Hypothalamus (tissue), 51 donors: ENCODE measurements at regions not wholly inside any gene's neighbourhood (a gene's known extent, or its start where the extent isn't known, plus 50 kb on each side); places are given as distances from the start of the nearest gene placed in this dataset.

ENCODE experiments used
- DNase-seq, 51 donors: peaks; one replicate each; lab custom pipeline; 2025; lab: John Stamatoyannopoulos, UW

DNA sequence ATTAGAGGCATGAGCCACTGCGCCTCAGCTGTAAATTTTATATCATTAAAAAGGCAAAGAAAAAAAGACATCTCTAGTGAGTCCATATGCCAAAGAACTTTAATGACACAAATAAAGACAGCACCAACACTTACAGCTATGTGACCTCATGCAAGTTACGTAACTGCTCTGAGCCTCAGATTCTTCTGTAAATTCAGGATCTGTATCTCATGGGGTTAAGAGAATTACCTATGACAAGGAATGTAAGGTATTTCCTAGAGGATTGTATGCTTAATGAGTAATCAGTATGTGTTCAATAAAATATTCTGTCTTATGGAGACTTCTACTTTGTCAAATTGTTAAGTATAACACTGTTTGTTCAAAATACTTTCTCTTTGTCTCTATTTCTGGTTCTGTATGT, 274.0 kb upstream of the GLI3 start:
- no peak for DNase-seq

DNA sequence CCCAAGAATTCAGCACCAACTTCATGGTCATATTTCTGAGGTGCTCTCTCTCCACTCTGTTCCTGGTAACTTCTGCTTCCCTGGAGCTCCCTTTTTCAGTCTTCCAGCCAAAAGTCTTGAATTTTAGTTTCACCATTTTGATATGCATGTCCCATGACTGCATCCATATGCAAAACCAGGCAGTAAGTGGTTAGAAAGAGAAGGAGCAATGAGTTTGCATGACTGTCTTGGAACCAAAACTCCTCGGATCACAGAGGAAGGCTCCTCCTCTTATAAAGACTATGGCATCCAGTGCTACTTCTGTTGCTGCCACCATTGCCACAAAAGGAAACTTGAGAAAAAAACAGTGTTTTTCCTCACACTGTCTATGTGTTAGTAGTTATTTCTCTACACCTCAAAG, 269.1 kb upstream of the GLI3 start:
- DNase-seq, result no peak

DNA sequence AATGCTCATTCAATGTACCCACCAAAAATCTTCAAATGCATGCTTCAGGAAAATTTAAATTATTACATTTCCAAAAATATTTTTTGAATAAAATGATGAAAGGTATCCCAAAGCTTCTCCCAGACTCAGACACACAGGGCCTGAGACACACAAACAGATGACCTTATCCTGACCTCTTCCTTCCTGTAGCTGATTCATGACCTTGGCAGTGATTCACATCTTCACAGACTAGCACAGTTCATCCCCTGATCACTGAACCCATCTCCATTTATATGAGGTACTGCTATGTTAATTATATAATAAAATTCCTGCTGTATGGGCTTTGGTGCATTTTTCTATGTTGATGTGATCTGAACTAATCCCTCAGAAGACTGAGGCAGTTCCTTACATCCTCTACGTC, 265.0 kb upstream of the GLI3 start:
- DNase-seq, result no peak

DNA sequence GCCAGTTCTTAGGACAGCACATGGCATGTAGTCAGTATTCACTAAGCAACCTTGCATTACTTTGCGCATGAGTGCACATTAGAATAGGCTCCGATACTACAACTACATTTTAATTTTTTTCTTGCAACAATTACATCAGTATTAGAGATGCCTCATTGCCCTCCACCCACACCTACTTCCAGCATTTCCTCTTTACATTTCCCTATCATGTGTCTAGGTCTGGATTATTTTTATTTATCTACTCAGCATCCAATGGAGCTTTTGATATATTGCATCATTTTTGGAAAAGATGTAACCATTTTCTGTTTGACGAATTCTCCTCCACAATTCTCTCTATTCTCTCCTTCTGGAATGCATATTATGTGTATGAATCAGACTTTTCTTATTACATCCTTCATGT, 258.2 kb upstream of the GLI3 start:
- no peak for DNase-seq

DNA sequence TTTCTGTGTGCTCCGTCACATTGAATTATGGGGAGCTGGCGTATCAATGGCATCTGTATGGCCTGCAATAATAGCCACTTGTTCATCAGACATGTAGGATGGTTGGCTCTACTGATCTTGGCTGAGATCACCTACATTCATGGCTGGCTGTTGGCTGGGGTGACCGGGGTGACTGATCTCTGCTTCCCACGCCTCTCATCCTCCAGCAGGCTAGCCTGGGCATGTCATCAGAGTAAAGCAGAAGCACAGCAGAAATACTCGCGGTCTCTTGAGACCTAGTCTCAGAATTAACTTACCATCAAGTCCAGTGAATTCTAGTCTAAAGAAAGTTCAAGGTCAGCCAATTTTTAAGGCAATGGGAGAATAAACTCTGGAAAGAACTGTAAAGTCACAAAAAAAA, 257.7 kb upstream of the GLI3 start:
- no peak for DNase-seq

DNA sequence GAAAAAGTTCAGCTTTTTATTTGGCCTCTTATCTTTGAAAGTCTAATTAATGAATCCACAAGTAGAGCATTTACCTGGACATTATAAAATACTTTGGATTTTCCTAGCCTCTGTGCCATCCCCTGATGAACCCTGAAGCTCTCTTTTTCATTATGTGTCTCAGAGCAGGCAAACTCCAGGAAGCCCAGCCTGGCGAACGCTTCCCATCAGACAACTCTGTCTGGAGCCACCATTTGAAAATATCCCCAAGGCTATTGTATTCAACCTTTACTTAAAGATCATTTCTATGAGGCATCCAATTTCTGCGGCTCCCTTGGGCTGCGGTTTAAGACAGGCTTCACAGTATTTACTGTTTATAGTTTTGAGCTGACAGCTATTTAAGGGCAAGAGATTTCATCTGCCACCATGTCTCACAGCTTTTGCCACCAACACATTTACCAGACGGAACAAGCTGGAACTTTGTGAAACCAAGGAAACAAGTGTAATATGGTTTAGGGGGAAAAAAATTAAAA, 257.2 kb upstream of the GLI3 start:
- DNase-seq, result peak in 1 of 51 donors; percentile 6

DNA sequence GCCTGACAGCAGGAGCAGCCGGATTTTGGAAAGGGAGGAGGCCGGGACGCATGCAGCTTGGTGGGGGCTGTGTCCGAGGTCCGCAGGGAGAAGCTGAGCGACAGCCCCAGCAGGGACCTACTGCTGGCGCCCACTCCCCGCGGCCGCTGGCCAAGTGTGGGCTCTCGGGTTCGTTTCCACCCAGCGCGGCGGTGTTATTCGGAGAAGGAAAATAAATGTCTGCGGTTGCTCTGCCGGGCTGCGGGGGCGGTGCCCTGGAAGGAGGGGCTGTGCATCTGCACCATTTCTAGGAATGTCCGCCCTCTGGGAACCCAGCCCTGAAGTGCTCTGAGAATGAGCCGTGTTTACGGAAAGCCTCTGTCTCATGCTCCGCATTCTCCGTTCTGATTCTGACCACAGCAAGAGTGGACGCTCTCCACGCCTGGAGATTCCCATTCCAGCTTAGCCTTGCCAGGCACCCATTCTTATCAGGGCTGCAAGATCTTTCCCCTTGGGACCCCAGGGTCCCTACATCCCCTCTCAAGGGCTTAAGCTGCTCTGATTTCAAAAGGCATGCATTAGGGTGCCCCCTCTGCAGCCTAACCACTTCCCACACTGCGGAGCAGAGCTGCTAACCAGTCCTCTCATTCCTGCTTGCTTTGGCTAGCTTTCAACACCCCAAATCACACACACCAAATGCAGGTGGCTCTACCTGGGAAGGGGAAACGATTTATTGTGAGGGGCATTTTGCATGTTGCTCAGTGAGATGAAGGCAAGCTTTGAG, 256.6 kb upstream of the GLI3 start:
- peak in 36 of 51 donors; percentile 5 to 62 (median 16) for DNase-seq

DNA sequence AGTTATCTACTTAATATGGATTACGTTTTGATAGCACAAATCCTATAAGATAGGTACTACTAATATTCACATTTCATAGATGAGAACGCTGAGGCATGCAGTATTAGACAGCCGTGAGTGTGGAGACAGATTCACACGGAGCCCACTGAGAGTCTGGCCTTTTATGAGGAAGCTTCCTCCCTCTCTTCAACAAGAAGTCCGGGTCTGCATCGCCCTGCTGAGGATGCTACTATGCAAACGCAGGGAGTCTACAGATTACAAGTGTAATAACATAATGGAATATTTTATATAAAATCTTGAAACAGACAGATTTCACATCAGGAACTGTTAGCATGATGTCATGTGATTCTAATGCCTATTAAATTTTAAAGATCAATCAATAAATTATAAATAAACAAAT, 255.9 kb upstream of the GLI3 start:
- DNase-seq, result peak in 2 of 51 donors; percentile 0 to 3

DNA sequence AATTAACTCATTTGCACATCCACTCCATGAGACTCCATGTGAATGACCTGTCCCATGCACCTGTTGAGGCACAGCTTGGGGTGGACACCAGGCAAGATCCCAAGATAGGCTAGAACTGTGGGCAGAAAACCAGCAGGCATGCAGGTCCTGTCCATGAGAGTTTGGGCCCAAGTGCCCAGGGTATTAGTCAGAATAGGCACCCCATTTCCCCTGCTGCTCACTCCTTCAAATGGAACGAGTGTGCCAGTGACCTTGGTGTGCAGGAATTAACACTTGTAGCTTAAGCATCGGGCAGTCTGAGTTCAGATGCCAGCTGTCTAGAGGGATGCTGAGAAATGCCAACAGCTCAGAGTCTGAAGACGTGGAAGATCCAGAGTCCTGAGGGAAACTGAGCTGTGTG, 254.1 kb upstream of the GLI3 start:
- DNase-seq, result no peak

DNA sequence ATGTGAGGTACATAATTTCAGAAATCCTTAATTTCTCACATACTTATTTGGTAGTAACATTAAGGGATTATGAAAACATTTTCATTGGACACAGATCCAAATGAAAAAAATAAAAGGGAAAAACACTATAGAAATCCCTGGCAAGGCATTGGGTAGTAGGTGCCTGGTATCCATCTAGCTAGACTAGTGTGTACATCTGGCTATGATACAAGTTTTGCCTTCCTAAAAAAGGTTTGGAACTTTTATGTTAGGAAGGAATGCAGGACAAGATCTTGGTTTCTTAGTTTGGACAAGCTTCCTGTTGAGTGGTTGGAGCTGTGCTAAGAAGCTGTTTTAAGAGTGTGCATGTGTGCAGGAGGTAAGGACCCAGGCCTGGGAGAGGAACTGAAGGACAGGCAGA, 252.3 kb upstream of the GLI3 start:
- no peak for DNase-seq

DNA sequence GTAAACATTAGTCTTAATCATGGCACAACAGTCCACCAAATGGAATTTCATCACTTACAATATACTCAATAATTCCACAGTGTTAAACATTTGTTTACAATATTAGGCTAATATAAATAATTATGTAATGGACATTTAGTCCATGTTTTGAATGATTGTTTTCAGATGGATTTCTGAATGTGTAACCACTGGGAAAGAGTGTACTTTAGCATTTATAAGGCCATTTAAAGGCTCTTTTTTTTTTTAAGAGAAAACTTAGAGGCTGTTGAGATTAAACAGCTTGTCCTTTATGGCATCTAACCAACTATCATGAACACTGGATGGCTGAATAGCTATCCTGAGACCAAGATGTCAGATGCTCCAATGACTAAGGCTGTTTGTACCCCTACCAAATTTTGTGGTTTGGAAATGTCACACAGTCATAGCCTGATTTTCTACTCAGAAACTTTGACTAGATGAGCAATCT, 248.3 kb upstream of the GLI3 start:
- no peak for DNase-seq

DNA sequence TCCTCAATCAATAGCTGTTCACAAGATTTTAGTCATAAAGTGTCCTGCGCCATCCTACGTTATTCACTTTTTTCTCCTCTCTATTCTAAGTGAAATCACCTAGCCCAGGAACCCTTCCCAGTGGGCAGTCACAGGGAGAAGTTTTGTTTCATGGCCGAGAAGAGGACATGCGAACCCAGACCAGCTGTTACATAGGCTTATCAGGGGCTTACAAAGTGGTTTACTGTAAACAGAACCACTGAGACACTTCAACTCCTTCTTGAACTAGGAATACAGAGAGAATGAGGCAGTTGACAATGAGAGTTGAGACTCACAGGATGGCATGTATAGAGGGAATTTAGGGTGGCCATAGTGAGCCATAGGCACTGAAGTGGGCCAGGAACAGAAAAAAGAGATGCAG, 246.9 kb upstream of the GLI3 start:
- DNase-seq, result no peak

DNA sequence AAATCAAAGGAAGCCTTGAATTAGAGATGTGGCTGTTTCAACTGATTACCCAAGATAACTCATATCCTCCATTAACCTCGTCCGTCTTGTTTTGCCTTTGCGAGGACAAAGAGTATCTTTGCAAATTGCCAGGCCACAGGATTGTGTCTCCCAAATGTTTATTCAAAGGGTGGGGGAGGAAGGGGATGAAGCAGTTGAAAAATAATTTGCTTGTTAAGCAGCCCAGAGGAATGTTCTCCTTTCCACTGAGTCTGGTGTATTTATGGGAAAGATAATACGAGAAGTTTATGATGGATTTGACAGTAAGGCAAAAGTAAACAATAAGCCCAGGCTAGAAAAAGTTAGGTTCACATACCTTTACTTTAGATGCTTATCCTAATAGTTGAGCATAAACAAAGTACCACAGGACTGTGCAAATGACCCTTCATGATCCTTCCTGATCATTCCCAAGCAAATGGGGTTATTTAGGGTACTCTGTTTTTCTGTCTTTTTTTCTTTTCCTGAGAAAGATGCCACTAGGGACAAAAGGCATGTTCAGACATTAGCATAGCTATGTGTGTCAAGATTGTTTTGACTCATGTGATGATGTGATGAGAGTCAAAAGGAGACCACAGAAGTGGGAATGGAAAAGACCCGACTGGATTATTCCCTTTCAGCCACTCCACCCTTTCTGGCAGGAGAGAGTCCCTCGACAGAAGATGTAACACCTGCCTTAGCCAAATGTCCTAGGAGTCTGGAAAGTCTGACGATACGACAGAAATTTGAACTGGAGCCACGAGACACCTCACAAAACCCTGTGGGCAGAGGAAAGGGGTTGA, 243.0 kb upstream of the GLI3 start:
- no peak for DNase-seq

DNA sequence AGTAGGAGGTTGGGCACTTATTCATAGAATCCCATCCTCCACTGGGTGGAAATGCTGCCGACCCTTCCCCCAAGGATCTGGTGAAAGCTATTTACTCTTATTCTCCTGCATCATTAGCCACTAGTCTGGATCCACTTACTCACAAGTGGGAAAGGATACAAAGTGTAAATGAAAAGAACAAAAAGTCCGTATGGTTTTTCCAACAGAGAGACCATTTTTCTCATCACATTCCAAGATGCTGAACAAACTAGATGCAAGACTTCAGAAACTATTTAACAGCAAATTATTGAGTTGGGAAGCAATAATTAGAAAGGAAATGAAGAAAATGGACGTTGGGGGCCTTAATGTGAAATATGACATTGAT, 242.4 kb upstream of the GLI3 start:
- DNase-seq, result no peak

DNA sequence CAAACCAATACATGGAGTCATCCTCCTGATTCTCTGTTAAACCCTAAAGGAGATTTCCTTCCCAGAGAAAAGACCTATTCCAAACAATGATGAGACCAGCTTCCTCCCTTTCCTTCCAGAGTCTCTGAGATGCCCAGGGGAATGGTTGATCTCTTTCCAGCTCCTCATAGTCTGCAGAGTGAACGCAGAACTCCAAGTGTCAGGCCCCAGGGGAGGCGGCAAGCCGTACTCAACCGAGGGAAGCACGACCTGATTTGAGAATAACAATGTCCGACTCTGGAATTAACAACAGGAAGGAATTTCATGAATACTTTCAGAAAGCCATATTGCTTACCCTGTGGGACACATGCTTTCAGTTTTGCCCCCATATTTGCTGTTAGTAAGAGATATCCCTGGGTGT, 241.7 kb upstream of the GLI3 start:
- DNase-seq, result no peak

DNA sequence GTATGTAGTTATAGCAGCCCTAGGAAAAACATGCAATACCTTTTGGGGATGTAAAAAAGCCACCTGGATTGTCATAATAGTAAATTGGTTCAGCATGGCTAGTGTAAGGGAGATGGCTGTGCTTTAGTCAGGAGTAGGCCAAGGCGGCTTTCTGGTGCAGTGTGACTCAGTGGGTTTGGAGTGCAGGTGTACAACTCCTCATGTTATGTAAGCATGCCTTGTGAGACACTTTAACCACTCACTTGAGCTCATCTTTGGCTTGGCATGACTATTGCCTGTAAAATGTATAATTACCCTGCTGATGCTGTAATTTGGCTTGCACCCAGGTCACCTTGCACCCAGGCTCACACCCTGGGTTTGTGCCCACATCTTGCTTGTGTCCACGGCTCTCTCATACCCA, 239.2 kb upstream of the GLI3 start:
- DNase-seq, result no peak

DNA sequence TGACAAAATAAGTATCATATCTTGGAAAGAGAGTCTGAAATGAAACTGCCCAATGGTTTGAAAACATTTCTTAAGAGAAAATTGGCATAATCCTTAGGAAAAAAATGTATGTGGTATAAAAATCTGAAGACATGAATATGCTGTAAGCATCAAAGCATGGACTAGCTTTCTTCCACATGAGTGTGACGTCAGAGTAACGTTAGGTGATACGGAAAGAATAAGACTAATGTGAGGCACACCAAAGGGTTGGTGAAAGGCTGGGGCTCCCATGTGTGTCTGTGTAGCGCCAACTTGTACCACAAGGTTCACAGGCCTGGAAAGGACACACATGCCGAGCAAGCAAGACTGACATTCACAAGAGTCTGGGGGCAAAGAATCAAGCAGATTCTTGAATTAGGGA, 238.1 kb upstream of the GLI3 start:
- no peak for DNase-seq

DNA sequence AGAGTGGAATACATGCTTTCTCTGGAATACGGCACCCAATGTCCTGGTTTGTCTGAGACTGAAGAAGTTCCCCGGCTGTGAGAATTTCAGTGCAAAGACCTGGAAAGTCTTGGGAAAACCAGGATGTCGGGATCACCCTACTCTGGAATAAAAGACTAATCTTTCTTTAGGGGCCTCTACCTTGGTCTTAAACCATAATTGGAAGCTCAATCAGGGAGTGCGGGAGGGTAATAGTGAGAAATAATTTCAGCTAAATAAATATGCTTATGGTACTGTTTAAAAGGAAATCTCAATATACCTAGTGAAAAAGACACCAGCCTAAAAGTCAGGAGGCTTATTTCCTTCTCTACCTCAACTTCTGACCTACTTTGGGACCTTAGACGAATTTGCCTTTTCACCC, 236.1 kb upstream of the GLI3 start:
- no peak for DNase-seq

DNA sequence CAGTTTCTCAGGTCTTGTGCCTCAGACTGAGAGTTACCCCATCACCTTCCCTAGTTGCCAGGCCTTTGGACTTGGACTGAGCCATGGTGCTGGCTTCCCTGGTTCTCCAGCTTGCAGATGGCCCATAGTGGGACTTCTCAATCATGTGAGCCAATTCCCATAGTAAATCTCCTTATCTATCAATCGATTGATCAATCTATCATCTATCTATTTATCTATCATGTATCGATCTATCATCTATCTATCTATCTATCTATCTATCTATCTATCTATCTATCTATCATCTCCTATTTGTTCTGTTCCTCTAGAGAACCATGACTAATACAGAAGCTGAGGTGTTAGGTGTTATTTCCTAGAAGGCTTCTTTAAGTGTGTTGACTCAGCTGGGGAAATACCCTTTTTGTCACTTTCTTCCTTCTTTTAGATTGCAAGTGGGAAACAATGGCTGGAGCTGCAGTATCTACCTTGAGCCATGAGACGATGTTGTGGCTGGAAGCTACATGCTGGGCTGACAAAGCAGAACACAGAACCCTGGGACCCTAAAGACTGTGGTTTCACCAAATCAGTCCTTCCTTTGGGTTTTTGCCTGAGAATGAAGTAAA, 234.7 kb upstream of the GLI3 start:
- DNase-seq, result no peak

DNA sequence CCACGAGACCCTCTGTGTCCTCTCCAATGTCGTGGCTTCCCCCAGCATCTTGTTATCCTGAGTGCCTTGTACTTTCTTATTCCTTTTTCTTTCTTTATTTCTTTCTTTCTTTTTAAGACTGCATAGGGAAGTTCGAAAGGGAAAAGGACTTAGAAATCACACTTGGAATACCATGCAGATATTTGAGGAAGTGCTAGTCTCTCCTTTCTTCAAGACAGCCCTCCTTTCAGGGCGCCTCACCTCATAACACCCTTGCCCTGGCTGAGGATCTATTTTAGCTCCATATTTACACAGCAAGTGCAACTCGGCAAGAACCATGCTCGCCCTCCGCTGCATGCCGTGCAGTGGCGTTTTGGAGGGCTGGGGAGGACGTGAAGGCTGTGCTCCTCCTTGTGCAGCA, 232.3 kb upstream of the GLI3 start:
- no peak for DNase-seq

DNA sequence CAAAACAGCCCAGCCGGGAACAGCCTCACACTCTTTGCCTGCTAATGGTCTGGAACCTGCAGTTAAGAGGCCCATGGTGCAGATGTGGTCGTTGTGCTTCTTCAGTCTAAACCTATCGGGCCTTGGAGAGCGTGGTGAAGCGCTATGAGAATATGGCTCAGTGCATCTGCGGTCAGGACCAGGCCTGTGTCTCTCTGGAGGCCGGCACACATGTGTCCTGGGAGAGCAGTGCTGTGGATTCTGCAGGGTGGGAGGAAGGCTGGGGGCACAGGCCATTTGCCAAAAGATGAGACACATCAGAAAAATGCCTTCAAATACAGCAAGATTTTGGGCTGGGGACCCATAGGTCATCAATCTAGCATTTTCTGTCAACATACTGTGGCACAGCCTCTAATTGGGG, 231.5 kb upstream of the GLI3 start:
- no peak for DNase-seq

DNA sequence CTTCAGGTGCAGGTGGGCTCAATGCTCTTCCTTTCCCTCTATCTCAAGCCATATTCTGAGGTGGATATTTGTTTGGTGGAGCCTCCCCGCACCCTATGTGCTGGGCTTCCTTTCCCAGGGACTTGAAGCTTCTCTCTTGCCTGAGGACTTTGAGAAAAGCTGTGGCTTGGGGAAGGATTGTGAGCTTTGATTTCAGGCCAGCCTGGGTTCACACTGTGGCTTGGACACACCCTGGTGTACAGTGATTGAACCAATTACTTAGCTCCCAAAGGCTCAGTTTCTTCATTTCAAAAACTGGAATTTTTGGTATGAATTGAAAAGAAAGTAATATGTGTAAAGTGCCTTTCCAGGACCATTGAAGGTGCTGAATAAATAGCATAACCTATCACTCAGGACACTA, 224.5 kb upstream of the GLI3 start:
- DNase-seq, result no peak
